ENCODE measurements at regions not wholly inside any gene's neighbourhood (a gene's known extent, or its start where the extent isn't known, plus 50 kb on each side); places are given as distances from the start of the nearest gene placed in this dataset.

GRCh38 chr4:11053601-11054220, 369.1 kb upstream of the CLNK start:
- no peak overlapping the region for H3K4me3 ChIP-seq (ENCODE audit: low read length)
- TF ChIP-seq CTCF (IDR thresholded peaks at IDR 0.05; ENCODE audit: insufficient read depth, low read depth, low read length, missing control alignments) = no peak
- peak; percentile 66 for DNase-seq (ENCODE audit: low read depth)

GRCh38 chr4:11051181-11051580, 366.6 kb upstream of the CLNK start:
- H3K4me3 ChIP-seq (ENCODE audit: low read length) = no peak overlapping the region
- TF ChIP-seq CTCF (IDR thresholded peaks at IDR 0.05; ENCODE audit: insufficient read depth, low read depth, low read length, missing control alignments) = no peak
- DNase-seq (ENCODE audit: low read depth) = no peak

GRCh38 chr4:11050766-11051165, 366.2 kb upstream of the CLNK start:
- TF ChIP-seq CTCF (IDR thresholded peaks at IDR 0.05; ENCODE audit: insufficient read depth, low read depth, low read length, missing control alignments) = no peak
- H3K4me3 ChIP-seq (ENCODE audit: low read length) = no peak overlapping the region
- DNase-seq (ENCODE audit: low read depth) = no peak

GRCh38 chr4:11049001-11049400, 364.4 kb upstream of the CLNK start:
- H3K4me3 ChIP-seq (ENCODE audit: low read length) = no peak overlapping the region
- no peak for DNase-seq (ENCODE audit: low read depth)
- no peak for TF ChIP-seq CTCF (IDR thresholded peaks at IDR 0.05; ENCODE audit: insufficient read depth, low read depth, low read length, missing control alignments)

GRCh38 chr4:11042760-11043159, 358.2 kb upstream of the CLNK start:
- no peak for DNase-seq (ENCODE audit: low read depth)
- no peak for TF ChIP-seq CTCF (IDR thresholded peaks at IDR 0.05; ENCODE audit: insufficient read depth, low read depth, low read length, missing control alignments)
- H3K4me3 ChIP-seq (ENCODE audit: low read length) = no peak overlapping the region

GRCh38 chr4:11039634-11040131, 355.1 kb upstream of the CLNK start:
- no peak overlapping the region for H3K4me3 ChIP-seq (ENCODE audit: low read length)
- DNase-seq (ENCODE audit: low read depth) = no peak
- no peak for TF ChIP-seq CTCF (IDR thresholded peaks at IDR 0.05; ENCODE audit: insufficient read depth, low read depth, low read length, missing control alignments)

- TF ChIP-seq CTCF (IDR thresholded peaks at IDR 0.05; ENCODE audit: insufficient read depth, low read depth, low read length, missing control alignments) = no peak
- H3K4me3 ChIP-seq (ENCODE audit: low read length) = no peak overlapping the region
- DNase-seq (ENCODE audit: low read depth) = no peak
Measured at GRCh38 chr4:11038926-11039325, 354.4 kb upstream of the CLNK start.
